Mesodermal cell (in vitro differentiated cells): ENCODE measurements at regions not wholly inside any gene's neighbourhood (a gene's known extent, or its start where the extent isn't known, plus 50 kb on each side); places are given as distances from the start of the nearest gene placed in this dataset.

Experiments used
- H3K27ac ChIP-seq: 2 replicates; pipeline ENCODE4 v1.7.0; 2013; ENCODE audit warnings: mild to moderate bottlenecking, low read depth, low read length, moderate library complexity; ENCODE audit not compliant: severe bottlenecking
- H3K36me3 ChIP-seq: 2 replicates; pipeline ENCODE4 v1.7.1; 2013; ENCODE audit warnings: mild to moderate bottlenecking, low read length, moderate library complexity; ENCODE audit not compliant: control insufficient read depth, insufficient read depth
- H3K4me1 ChIP-seq: one replicate; pipeline ENCODE4 v1.7.1; 2013; ENCODE audit warnings: mild to moderate bottlenecking, low read length; ENCODE audit not compliant: insufficient read depth, control insufficient read depth, poor library complexity, severe bottlenecking
- H3K4me3 ChIP-seq: 2 replicates; pipeline ENCODE4 v1.7.0; 2013; ENCODE audit warnings: low read length, control low read depth, mild to moderate bottlenecking; ENCODE audit not compliant: insufficient read depth, poor library complexity, severe bottlenecking; ENCODE audit errors: extremely low read depth
- H3K9me3 ChIP-seq: 2 replicates; pipeline ENCODE4 v1.7.1; 2013; ENCODE audit warnings: mild to moderate bottlenecking, low read length, moderate library complexity; ENCODE audit not compliant: control insufficient read depth
- WGBS, 2 experiments: methylation state at CpG; one replicate each; pipeline ENCODE4 v1.1.5; 2013; ENCODE audit warnings: missing lambda C conversion rate in 2 of 2; ENCODE audit not compliant: insufficient coverage in 2 of 2; 5-methylcytosine and 5-hydroxymethylcytosine counted together

DNA sequence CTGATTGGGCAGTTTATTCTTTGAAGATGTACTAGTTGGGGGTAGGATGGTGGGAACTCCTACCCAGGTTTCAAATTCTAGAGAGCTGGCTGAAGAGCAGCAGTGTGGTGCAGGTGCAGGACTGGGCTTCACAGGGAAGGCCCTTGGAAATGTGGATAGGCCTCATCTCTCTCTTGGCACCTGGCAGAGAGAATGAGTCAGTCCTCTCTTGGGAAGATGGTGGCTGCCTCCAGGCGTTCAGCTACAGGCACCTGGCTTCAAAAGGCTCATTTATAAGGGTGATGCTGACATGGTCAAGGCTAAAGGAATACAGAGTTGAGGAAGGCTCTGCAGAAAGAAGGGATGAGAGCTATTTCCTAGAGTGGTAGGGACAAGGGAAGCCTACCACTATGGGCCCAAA is 179.7 kb upstream of the VASH1 start:
- no peak overlapping the region for H3K4me3 ChIP-seq
- no peaks in the 10 kb centered on the region for H3K9me3 ChIP-seq
- WGBS, 2 experiments, result 83 to 92% methylated on average over 1 of the region's 1 CpG
- H3K27ac ChIP-seq, result no peak overlapping the region
- no peaks in the 10 kb centered on the region for H3K4me1 ChIP-seq
- no peaks in the 10 kb centered on the region for H3K36me3 ChIP-seq

DNA sequence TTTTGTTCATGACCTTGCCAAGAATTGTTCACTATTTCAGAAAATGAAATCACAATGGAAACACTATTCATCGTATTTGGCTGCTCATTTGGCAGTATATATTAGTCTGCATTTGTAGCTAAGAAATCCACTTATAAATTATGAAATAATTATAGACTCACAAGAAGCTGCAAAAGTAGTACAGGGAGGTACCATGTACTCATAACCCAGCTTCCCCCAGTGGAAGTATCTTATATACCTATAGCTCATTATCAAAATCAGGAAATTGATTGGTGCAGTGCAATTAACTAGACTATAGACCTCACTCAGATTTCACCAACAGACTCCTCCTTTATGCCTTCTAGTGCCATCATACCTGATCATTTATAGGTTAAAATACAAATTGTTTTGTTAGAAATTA is 178.8 kb upstream of the VASH1 start:
- H3K4me3 ChIP-seq, result no peak overlapping the region
- H3K27ac ChIP-seq, result no peak overlapping the region
- no peaks in the 10 kb centered on the region for H3K36me3 ChIP-seq
- H3K4me1 ChIP-seq, result no peaks in the 10 kb centered on the region
- H3K9me3 ChIP-seq, result peaks cover 4% of the 10 kb centered on the region
- no CpG with 5 or more reads among the region's 1 CpG for WGBS, 2 experiments

DNA sequence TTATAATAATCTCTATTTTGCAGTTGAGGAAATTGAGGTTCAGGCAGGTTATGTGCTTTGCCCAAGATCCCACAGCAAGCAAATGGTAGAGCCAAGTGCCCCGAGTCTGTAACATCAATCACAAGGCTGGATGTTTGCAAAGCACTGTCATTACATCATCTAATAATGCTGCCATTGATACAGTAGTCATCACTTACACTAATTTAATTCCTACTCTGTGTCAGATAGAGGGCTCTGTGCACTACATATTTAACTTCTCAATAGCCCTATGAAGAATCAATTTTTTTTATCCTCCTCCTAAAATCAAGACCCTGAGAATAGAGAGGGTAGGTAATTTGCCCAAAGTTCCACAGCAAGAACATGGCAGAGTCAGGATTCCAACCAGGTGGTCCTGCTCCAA is 178.1 kb upstream of the VASH1 start:
- no CpG with 5 or more reads among the region's 1 CpG for WGBS, 2 experiments
- H3K36me3 ChIP-seq, result no peaks in the 10 kb centered on the region
- no peak overlapping the region for H3K27ac ChIP-seq
- H3K4me1 ChIP-seq, result no peaks in the 10 kb centered on the region
- H3K9me3 ChIP-seq, result peaks cover 4% of the 10 kb centered on the region
- no peak overlapping the region for H3K4me3 ChIP-seq

DNA sequence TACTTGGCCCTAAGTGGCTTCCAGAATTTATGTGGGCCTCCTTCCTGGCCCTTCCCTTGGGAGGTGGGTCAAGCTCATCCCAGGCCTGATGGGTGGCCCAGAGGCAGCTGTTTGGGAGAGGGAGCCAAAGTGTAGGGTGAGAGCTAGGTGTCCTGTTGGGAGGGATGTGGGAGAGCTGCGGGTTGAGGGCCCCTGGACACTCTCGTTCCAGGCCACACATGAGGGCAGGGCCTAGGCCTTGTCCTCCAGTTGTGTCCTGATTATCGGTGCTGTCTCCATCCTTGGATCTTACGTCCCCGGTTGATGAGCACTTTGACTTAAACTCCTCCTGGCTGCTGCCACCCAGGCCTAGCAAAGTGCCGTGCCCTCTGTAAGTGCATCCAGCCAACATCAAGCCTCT is 177.5 kb upstream of the VASH1 start:
- WGBS, 2 experiments, result 96 to 97% methylated on average over 5 to 6 of the region's 6 CpGs
- no peak overlapping the region for H3K4me3 ChIP-seq
- H3K4me1 ChIP-seq, result no peaks in the 10 kb centered on the region
- H3K9me3 ChIP-seq, result peaks cover 4% of the 10 kb centered on the region
- H3K27ac ChIP-seq, result no peak overlapping the region
- H3K36me3 ChIP-seq, result no peaks in the 10 kb centered on the region

DNA sequence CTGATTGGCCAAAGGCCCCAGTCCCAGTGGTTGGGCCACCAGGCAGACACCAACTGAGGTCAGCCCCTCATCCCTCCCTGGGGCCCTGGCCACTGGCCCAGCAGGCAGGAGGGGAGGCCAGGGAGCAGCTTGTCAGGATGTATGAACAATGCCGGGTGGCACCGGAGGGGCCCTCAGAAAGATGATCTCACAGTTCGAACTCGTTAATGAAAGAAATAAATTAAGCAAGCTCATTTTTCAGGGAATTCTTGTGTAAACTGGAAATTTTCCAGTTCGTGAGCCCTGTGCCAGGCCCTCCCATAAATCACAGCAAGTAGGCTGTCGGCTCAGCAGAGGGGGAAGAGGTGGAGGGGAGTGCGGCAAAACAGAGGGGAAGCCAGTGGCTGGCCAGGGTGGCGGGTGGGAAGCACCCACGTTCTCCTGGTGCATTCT is 177.0 kb upstream of the VASH1 start:
- H3K4me1 ChIP-seq, result no peaks in the 10 kb centered on the region
- H3K9me3 ChIP-seq, result peaks cover 4% of the 10 kb centered on the region
- H3K4me3 ChIP-seq, result no peak overlapping the region
- no peak overlapping the region for H3K27ac ChIP-seq
- H3K36me3 ChIP-seq, result no peaks in the 10 kb centered on the region
- 89 to 92% methylated on average over 3 to 5 of the region's 9 CpGs for WGBS, 2 experiments

DNA sequence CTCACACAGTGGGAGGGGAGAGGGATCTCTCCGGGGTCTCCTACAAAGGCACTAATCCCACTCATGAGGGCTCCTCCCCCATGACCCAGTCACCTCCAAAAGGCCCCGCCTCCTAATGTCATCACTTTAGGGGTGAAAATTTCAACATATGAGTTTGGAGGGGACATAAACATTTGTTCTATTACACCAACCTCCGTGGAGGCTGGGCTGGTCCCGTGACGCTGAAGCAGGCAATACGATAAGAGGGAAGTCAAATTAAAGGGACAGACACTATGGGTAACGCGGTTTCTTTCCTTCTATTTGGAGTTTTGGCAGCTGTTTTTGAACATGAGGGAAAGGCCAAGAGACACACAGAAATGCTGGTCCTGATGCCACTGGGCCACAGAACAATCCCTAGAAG is 175.7 kb upstream of the VASH1 start:
- Histone ChIP-seq H3K4me1 (no peaks in the 10 kb centered on the region), H3K27ac (no peak overlapping the region), H3K36me3 (no peaks in the 10 kb centered on the region), H3K4me3 (no peak overlapping the region), H3K9me3 (peaks cover 4% of the 10 kb centered on the region)
- 73 to 90% methylated on average over 5 to 6 of the region's 8 CpGs for WGBS, 2 experiments

DNA sequence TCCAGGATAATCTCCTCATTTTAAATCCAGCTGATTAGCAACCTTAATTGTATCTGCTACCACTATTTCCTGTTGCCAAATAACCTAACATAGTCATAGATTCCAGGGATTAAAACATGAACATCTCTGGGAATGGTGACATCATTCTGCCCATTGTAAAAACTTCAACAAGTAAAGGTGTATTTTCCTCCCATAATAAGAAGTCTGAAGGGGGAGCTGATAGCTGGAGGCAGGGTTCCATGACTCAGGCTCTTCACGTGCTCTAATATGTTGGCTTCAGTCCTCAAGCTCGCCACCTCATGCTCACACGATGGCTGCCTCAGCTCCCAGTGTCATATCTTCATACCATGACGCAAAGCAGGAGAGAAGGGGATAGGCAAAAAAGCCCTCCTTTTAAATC is 172.0 kb upstream of the VASH1 start:
- H3K4me1 ChIP-seq, result peaks cover 6% of the 10 kb centered on the region
- no peak overlapping the region for H3K4me3 ChIP-seq
- H3K9me3 ChIP-seq, result peaks cover 4% of the 10 kb centered on the region
- no peaks in the 10 kb centered on the region for H3K36me3 ChIP-seq
- H3K27ac ChIP-seq, result no peak overlapping the region
- 91 to 92% methylated on average over 2 to 4 of the region's 4 CpGs for WGBS, 2 experiments

DNA sequence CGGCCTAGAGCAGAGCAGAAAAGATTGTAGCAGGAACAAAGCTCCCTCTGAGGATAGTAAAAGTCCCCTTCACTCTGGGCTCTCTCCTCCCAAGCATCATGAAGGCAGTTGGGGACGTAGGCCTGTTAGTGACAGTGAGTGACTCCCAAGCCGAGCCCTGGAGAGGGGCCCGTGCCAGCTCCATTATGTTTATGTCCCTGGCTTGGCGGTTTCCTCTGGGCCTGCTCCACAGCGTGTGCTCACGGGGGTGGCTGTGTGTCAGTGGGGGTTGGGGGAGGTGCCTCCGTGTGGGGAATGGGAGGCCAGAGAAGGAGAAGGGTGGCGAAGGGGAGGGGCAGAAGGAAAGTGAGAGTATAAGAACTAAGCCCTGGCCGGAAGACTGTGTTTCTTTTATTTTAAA is 170.0 kb upstream of the VASH1 start:
- peaks cover 6% of the 10 kb centered on the region for H3K4me1 ChIP-seq
- no peak overlapping the region for H3K27ac ChIP-seq
- no peak overlapping the region for H3K4me3 ChIP-seq
- WGBS, 2 experiments, result 44 to 57% methylated on average over 5 to 8 of the region's 10 CpGs
- peaks cover 4% of the 10 kb centered on the region for H3K9me3 ChIP-seq
- no peaks in the 10 kb centered on the region for H3K36me3 ChIP-seq

DNA sequence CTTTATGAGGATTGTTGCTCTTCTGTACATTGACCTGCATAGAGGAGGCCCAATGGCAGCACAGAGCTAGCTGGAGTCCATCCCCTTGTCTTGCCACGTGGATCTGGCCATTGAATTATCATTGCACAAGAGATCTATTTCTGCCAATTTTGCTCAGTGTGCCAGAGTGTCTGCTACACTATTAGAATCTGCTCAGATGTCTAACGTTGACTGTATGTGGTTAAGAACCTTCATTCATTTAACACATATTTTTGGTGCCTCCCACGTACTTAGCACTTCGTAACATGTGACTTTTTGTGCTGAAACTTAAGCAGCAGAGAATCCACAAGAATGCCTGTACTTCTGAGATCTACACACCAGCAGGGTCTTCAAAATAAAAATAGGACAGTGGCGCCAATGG is 166.0 kb upstream of the VASH1 start:
- 88 to 92% methylated on average over 4 of the region's 5 CpGs for WGBS, 2 experiments
- no peak overlapping the region for H3K4me3 ChIP-seq
- peaks cover 6% of the 10 kb centered on the region for H3K4me1 ChIP-seq
- H3K9me3 ChIP-seq, result no peaks in the 10 kb centered on the region
- no peaks in the 10 kb centered on the region for H3K36me3 ChIP-seq
- no peak overlapping the region for H3K27ac ChIP-seq

DNA sequence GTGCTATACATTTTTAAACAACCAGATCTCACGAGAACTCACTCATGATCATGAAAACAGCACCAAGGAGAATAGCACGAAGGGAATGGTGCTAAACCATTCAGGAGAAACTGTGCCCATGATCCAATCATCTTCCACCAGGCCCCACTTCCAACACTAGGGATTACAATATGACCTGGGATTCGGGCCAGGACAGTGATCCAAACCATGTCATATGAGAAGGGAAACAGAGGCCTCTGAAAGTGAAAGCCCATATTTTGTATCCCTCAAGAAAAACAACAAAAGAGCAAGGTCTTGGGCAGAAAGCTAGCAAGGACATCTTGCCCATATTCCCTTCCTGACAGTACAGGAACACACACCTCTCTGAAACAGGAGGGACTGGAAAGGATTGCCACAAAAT is 163.9 kb upstream of the VASH1 start:
- no peaks in the 10 kb centered on the region for H3K36me3 ChIP-seq
- H3K4me1 ChIP-seq, result no peaks in the 10 kb centered on the region
- no peaks in the 10 kb centered on the region for H3K9me3 ChIP-seq
- H3K27ac ChIP-seq, result no peak overlapping the region
- no peak overlapping the region for H3K4me3 ChIP-seq
- WGBS, 2 experiments, result 92 to 100% methylated on average over 1 to 2 of the region's 3 CpGs

DNA sequence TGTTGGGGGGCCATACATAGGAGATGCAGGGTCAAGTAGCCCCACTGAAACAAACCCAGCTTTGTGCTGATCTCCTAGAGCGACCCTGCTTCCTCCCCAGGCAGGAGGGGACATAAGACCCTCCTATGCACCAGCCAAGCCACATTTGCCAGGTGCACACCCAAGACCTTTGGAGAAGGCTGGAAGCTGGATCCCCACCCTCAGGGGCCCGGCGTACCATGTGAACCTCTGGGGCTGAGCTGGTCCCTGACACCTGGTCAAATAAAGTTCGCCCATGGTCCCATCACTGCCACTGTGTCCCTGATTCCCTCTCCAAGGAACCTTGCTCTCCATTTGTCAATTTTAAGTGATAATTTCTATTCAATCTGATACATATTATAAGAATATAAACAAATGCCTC is 162.1 kb upstream of the VASH1 start:
- no peak overlapping the region for H3K27ac ChIP-seq
- WGBS, 2 experiments, result 83 to 96% methylated on average over 2 to 4 of the region's 4 CpGs
- H3K4me1 ChIP-seq, result no peaks in the 10 kb centered on the region
- H3K36me3 ChIP-seq, result no peaks in the 10 kb centered on the region
- no peaks in the 10 kb centered on the region for H3K9me3 ChIP-seq
- no peak overlapping the region for H3K4me3 ChIP-seq
